ENCODE measurements at regions not wholly inside any gene's neighbourhood (a gene's known extent, or its start where the extent isn't known, plus 50 kb on each side); places are given as distances from the start of the nearest gene placed in this dataset.
"Not testable (repeated sequence)": the region's sequence is repeated elsewhere in the genome, so short reads cannot be mapped to it uniquely, and the experiment has no call there.

DNA sequence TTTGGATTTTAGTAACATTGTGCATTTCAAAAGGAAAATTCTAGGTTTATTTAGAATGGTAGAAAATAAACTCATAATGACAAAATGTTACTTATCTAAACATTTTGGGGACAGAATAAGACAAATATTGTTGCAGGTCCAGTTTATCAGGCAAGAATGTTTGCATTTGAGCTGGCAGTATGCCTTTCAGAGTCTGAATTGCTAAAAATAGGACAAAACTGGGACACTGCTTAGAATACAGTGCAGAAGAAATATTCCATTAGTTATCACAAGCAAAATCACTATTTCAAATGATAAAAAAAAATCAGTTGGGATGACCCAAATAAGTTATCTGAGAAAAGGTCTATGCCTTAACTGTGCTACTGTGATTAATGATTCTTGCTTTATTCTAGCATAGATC lies 870.3 kb upstream of the MIR17HG start:
- TF ChIP-seq, protein P1, sequence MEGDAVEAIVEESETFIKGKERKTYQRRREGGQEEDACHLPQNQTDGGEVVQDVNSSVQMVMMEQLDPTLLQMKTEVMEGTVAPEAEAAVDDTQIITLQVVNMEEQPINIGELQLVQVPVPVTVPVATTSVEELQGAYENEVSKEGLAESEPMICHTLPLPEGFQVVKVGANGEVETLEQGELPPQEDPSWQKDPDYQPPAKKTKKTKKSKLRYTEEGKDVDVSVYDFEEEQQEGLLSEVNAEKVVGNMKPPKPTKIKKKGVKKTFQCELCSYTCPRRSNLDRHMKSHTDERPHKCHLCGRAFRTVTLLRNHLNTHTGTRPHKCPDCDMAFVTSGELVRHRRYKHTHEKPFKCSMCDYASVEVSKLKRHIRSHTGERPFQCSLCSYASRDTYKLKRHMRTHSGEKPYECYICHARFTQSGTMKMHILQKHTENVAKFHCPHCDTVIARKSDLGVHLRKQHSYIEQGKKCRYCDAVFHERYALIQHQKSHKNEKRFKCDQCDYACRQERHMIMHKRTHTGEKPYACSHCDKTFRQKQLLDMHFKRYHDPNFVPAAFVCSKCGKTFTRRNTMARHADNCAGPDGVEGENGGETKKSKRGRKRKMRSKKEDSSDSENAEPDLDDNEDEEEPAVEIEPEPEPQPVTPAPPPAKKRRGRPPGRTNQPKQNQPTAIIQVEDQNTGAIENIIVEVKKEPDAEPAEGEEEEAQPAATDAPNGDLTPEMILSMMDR (IDR thresholded peaks at IDR 0.05; ENCODE audit: insufficient read depth, missing control alignments), result no peak
- no peak for FAIRE-seq
- no peak for DNase-seq (ENCODE audit: insufficient read length, low spot score)

DNA sequence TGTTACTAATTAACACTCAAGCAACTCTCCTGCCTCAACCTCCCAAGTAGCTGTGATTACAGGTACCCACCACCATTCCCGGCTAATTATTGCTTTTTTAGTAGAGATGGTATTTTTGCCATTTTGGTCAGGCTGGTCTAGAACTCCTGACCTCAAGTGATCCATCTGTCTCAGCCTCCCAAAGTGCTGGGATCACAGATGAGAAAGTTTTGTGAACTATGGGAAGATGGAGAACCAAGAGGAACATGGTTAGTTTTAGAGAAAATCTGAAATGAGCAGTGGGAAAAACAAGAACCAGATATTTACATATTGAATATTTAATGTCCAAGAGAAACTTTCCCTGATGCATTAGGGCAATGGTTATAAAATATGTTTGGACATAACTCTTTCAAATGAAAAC lies 863.6 kb upstream of the MIR17HG start:
- no peak for FAIRE-seq
- TF ChIP-seq, protein P1 (IDR thresholded peaks at IDR 0.05; ENCODE audit: insufficient read depth, missing control alignments), result no peak
- DNase-seq (ENCODE audit: insufficient read length, low spot score), result no peak

DNA sequence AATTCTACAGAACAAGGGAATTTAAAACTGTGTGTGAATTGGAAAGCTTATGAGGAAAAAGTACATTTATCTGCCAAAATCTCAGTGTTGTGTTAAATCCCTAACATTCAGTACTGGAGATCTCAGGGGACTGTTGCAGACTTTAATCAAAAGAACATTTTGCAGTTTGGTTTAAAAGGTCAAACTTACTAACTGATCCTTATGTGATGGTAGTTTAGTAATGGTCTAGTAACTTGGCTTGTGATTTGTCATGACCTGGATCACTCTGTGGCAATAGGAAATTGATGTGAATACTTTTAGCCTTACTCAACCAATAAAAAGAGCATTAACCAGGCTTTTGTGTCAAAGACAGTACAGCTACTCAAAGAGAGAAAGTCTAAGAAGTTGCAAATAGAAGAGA lies 862.1 kb upstream of the MIR17HG start:
- TF ChIP-seq, protein P1 (IDR thresholded peaks at IDR 0.05; ENCODE audit: insufficient read depth, missing control alignments), result no peak
- DNase-seq (ENCODE audit: insufficient read length, low spot score) (no peak), FAIRE-seq (no peak)

DNA sequence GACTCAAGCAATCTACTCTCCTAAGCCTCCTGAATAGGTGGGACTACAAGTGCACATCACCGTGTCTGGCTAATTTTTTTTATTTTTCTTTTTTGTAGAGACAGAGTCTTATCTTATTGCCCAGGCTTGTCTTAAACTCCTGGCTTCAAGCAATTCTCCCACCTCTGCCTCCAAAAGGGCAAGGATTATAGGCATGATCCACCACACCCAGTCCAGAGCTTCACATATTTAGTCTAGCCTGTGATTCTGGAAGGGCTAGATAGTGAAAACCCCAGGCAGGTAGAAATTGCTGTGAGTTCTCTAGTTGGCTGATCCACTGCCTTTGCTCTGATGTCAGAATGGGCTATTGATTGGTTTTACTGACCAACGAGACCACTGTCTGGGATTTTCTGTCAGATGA lies 854.6 kb upstream of the MIR17HG start:
- DNase-seq (ENCODE audit: insufficient read length, low spot score), result no peak
- TF ChIP-seq, protein P1 (IDR thresholded peaks at IDR 0.05; ENCODE audit: insufficient read depth, missing control alignments), result no peak
- no peak for FAIRE-seq

DNA sequence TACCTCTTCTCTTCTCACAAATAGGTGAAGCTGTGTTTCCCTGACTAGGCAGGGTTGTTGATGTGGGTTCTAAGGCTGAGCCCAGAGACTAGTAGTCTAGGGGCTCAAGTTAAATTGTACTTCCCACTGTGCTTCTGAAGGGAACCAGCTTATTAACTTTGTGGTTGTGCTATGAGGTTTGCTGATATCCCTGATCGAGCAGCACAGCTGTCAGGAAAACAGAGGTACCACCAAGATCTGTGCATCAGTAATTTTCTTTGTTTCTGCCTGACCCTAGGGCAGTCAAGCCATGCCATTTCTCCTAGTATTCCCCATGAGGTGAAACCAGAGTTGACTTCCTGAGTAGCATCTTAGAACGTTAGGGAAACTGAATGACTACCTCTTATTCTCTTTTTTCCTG lies 853.8 kb upstream of the MIR17HG start:
- FAIRE-seq (no peak), DNase-seq (ENCODE audit: insufficient read length, low spot score) (no peak)
- TF ChIP-seq, protein P1 (IDR thresholded peaks at IDR 0.05; ENCODE audit: insufficient read depth, missing control alignments), result no peak

DNA sequence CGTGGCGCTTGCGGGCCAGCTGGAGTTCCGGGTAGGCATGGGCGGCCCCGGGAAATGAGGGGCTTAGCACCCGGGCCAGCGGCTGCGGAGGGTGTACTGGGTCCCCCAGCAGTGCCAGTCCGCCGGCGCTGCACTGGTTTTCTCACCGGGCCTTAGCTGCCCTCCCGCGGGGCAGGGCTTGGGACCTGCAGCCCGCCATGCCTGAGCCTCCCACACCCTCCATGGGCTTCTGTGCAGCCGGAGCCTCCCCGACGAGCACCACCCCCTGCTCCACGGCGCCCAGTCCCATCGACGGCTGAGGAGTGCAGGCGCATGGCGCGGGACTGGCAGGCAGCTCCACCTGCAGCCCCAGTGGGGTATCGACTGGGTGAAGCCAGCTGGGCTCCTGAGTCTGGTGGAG lies 852.6 kb upstream of the MIR17HG start:
- not testable (repeated sequence) for FAIRE-seq; DNase-seq (ENCODE audit: insufficient read length, low spot score)

DNA sequence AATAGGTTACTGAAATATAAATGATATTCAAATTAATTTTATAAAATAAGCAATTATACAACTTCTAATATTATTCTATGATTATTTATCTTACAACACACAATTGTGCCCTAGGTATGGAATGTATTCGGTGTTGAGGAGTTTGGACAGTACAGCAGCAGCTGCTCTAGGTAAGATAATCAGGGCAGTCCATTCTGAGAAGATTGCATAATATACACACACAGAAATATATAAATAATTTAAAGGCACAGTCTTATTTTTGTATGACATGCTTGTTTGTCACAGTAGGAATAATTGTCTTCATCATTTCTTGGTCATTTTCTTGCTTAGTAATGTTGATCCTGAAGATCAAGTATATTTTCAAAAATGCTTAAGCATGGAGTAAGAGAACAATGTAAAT lies 849.4 kb upstream of the MIR17HG start:
- FAIRE-seq (no peak), DNase-seq (ENCODE audit: insufficient read length, low spot score) (no peak)

More for the DNA sequence above, 849.4 kb upstream of the MIR17HG start:
- TF ChIP-seq, protein P1 (IDR thresholded peaks at IDR 0.05; ENCODE audit: insufficient read depth, missing control alignments), result no peak
